ENCODE measurements at regions not wholly inside any gene's neighbourhood (a gene's known extent, or its start where the extent isn't known, plus 50 kb on each side); places are given as distances from the start of the nearest gene placed in this dataset.

GRCh38 chr4:19133315-19133714 is 1111.8 kb upstream of the LCORL start:
- TF ChIP-seq CTCF (conservative IDR thresholded peaks at IDR 0.05) (no peak), EZH2 (IDR thresholded peaks at IDR 0.05; ENCODE audit: low read depth) (no peak)

All from PC-9 (cell line).